DND-41 (cell line): ENCODE measurements at regions not wholly inside any gene's neighbourhood (a gene's known extent, or its start where the extent isn't known, plus 50 kb on each side); places are given as distances from the start of the nearest gene placed in this dataset.

Source experiments
- EZH2 ChIP-seq: IDR thresholded peaks from 3 replicates; pipeline ENCODE4 v1.6.1; 2012; ENCODE audit warnings: borderline replicate concordance, low read depth, mild to moderate bottlenecking, moderate library complexity, low read length, inconsistent platforms; ENCODE audit not compliant: severe bottlenecking
- TF ChIP-seq, protein P1 (sequence below): IDR thresholded peaks from 2 replicates; pipeline ENCODE4 v1.5.1; 2012; ENCODE audit warnings: borderline replicate concordance, low read length, moderate library complexity, mild to moderate bottlenecking; ENCODE audit not compliant: poor library complexity, severe bottlenecking; ENCODE audit errors: extremely low read depth

- TF ChIP-seq, protein P1, sequence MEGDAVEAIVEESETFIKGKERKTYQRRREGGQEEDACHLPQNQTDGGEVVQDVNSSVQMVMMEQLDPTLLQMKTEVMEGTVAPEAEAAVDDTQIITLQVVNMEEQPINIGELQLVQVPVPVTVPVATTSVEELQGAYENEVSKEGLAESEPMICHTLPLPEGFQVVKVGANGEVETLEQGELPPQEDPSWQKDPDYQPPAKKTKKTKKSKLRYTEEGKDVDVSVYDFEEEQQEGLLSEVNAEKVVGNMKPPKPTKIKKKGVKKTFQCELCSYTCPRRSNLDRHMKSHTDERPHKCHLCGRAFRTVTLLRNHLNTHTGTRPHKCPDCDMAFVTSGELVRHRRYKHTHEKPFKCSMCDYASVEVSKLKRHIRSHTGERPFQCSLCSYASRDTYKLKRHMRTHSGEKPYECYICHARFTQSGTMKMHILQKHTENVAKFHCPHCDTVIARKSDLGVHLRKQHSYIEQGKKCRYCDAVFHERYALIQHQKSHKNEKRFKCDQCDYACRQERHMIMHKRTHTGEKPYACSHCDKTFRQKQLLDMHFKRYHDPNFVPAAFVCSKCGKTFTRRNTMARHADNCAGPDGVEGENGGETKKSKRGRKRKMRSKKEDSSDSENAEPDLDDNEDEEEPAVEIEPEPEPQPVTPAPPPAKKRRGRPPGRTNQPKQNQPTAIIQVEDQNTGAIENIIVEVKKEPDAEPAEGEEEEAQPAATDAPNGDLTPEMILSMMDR, result no peak
- no peak for TF ChIP-seq EZH2
Observed at GRCh38 chr1:192522673-192523072, 52.9 kb upstream of the RGS1 start.
